HG03354 (cell line): ENCODE measurements at regions not wholly inside any gene's neighbourhood (a gene's known extent, or its start where the extent isn't known, plus 50 kb on each side); places are given as distances from the start of the nearest gene placed in this dataset.
"Not testable (repeated sequence)": the region's sequence is repeated elsewhere in the genome, so short reads cannot be mapped to it uniquely, and the experiment has no call there.

Source experiments
- ATAC-seq: cut with Tn5 transposase; IDR thresholded peaks from one replicate; pipeline ENCODE4 v1.9.1; 2021; ENCODE audit warnings: mild to moderate bottlenecking; ENCODE audit not compliant: unreplicated experiment, poor library complexity, severe bottlenecking

DNA sequence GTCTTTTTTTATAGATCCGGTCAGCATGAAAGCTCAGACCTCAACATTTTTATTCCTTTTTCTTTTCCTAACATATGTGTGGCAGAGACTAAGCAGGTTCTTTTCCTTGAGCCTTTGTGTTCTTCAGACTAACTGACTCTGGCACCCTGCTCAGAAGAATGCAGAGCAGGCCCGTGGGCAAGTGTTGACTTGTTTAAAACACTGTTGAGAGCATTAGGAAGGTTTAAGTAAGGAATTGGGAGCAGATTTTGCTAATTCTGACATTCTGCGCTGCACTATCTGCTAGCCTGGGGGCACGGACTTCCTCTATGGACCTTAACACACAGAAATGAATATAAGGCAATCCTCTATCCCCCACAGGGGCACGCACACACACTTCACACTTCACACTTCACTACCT is 182.5 kb upstream of the PIK3R1 start:
- ATAC-seq: no peak

DNA sequence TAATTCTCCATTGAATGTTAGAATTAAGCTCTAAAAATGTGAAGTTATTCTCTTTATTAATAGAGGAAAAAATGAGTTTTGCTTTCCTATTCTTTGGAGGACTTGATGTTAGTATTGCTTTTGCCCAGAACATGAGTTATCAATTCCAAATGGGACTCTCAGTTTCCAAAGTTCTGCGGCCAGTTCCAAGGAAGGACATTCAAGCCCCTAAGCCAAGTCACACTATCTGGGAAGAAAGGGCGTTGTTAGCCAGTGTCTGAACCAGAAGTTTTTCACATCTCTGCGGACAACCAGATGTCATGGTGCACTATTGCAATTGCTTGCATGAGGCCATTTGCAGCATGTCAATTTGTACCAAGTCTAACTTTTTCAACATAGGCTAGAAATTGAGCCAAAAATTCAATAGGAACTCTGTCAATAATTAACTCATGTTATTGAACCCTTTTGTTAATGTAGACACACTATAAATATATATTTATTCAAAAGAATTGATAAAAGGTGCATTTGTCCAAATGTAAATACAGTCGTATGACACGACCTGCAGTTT is 183.3 kb upstream of the PIK3R1 start:
- ATAC-seq: no peak

DNA sequence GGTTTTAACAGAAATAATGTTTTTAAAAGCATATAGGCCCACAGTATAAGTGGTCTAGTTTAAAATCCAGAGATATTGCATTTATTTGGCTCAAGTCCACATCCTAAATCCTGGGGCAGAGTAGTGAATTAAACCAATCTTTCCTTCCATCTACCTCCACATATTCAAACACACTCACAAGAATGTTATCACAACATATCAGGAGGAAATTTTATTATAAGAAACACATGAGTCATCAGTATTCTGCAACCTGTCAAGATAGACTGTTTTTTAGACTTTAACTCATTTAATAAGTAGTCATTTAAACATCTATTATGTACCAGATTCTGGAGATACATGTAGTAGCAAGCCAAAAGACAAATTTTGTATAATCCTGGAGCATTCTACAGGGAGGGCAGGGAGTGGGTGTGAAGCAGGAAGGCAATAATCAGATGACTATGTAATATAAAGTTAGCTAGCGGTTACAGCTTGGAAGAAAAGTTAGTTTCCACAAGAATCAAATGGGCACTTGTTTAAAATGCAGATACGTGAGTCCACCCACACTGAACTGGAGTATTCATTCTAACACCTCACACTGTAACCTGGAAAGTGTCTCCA is 187.3 kb upstream of the PIK3R1 start:
- no peak for ATAC-seq

DNA sequence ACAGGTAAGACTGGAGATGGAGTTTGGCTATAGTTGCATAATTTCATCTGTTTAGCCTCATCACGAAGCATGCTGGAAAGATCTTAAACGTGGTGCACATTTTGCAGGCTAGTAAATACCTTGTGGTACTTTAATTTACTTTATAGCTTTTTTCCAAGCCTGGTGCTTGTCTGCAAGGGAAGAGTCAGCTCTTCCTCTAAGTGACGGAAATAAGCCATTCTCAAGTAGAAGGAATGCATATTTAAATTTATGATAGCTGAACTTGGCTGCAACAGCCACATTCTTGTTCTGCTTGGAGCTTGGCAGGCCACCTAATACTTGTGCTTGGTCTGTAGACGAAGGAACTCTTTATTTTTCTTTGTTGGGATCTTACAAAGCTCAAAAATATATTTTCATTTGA is 188.0 kb upstream of the PIK3R1 start:
- no peak for ATAC-seq

DNA sequence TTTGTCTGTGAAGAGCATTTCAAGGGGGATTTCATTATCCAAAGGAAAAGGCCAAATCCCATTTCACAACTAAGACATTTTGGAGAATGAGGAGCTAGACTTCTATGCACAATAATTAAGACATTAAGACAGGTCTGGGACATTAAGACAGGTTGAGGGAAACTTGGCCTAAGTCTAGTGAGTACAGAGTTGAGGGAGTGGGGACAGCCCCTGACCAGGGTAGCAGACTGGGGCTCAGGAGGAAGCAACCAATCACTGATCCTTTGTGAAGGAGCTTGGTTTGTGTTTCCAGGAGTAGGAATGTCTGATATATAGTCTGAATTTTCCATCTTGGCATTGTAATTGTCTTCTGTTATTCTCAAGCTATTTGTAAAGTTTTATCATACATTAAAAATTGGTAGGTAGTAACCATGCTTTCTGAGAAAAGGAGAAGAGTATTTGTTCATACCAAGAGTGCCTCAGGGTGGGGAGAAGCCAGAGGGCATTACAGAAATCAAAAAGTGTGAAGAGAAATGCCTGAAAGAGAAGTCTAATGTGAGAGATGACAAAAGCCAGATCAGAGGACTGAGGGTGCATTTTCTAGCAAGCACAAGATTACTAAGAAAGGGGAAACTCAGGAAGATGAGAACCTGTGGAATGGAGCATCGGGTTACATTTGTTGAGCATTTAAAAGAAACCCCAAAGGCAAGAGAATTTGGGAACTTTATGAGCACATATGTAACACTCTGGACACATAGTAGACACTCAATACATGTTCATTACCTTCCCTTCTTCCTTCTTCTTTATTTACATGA is 189.3 kb upstream of the PIK3R1 start:
- no peak for ATAC-seq

GRCh38 chr5:68024426-68024825 is 191.1 kb upstream of the PIK3R1 start:
- no peak for ATAC-seq

DNA sequence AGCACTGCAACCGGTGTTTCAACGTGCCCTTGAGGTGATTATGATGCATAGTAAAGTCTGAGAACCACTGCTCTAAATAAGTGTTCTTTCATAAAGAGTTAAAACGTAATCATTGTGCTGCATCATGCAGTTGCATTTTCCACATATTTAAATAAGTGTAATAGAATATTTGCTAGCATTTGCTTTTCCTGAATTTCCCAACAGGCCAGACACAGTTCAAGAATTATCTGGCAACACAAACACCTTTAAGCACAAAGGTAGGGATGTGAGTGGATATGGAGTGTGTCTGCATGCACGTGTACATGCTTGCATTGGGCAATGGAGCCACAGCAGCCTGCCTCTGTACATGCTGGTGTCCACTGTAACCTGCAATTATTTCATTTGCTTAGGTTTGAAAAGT is 193.6 kb upstream of the PIK3R1 start:
- no peak for ATAC-seq

- no peak for ATAC-seq
These were observed 194.3 kb upstream of the PIK3R1 start for GRCh38 chr5:68021227-68021626.

DNA sequence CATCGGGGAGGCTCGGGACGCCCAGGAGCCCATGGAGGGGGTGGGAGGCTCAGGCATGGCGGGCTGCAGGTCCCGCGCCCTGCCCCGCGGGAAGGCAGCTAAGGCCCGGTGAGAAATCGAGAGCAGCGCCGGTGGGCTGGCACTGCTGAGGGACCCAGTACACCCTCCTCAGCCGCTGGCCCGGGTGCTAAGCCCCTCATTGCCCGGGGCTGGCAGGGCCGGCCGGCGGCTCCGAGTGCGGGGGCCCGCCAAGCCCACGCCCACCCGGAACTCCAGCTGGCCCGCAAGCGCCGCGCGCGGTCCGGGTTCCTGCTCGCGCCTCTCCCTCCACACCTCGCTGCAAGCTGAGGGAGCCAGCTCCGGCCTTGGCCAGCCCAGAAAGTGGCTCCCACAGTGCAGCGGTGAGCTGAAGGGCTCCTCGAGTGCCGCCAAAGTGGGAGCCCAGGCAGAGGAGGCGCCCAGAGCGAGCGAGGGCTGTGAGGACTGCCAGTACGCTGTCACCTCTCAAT is 195.0 kb upstream of the PIK3R1 start:
- ATAC-seq: not testable (repeated sequence)

DNA sequence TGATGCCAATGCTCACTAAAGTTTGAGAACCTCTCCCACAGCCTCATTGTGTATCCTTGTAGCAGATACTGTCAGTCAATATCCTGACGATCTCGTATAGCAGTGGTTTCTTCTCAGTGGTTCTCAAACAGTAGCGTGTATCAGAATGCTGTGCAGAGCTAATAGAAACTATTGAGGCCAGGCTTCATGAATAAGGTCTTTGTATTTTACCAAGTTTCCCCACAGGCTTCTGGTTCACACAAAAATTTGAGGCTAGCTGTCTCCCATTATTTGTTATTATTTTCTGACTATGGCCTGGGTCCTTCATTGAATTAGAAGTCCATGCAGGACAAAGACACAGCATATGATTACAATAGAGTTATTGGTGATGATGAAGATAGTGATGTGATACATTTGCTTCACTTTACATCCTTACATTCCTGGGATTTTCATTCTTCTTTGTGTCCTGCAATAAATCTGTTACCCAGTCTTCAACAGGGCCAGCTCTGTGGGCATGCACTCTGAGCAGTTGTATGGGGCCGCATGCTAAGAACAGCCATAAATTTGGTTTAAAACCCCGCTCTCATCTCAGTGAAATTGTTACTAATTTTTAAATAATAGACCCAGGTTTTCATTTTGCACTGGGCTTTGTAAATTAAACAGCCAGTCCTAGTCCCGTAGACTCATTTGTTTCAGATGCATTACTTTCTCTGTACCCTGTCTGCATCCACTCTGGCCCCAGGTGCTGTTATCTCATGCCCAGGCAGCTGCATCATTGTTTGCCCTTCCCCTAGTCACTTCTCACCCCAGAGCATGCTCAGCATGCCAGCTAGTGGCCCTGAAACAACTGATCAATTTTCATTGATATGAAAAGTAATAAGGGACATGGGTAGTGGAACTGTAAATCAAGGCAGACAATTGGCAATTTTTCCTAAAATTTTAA is 199.9 kb upstream of the PIK3R1 start:
- ATAC-seq: no peak

DNA sequence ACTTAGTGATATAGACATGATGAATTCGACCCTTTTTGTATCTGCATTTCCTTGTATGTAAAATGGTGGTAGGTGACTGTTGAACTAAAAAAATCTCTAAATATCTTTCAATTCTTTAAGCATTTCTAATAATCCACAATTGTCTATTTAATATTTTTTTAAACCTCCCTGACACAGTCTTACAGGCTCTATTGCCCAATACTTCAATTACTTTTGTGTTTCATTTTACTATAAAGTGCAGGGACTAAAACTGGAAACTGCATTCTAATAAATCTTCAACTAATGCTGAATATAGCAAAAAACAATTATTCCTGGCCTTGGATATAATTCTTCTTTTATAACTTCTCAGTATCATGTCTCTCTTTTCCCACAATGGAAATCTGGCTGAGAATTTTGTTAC is 202.7 kb upstream of the PIK3R1 start:
- no peak for ATAC-seq

DNA sequence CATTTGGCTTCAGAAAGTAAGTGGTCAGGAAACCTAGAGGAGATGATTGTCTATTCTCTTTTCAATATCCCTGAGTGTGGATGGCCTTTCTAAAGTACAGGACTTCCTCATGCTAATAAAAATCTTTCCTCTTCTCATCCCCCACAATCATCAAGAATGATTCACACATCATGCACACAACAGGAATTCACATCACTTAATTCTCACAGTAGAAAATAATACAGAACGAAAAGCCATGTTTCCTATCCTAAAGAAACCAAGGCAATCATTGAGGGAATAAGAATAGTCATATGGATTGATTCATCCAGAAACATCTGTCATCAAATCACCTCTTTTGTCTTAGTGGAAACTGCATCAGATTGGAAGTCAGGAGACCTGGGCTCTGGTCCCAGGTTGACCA is 203.1 kb upstream of the PIK3R1 start:
- ATAC-seq: no peak

DNA sequence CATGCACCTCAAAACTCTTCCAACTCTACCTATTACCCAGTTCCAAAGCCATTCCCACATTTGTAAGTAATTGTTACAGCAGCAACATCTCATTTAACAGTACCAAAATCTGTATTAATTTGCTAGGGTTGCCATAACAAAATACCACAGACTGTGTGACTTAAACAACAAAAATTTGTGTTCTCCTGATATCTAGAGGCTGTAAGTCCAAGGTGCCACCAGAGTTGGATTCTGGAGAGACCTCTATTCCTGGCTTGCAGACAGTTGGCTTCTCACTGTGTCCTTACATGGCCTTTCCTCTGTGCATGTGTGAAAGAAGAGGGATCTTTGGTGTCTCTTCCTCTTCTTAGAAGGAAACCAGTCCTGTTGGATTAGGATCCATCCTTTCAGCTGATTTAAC is 203.8 kb upstream of the PIK3R1 start:
- ATAC-seq: no peak

- no peak for ATAC-seq
These were observed 204.2 kb upstream of the PIK3R1 start for GRCh38 chr5:68011259-68011760.

DNA sequence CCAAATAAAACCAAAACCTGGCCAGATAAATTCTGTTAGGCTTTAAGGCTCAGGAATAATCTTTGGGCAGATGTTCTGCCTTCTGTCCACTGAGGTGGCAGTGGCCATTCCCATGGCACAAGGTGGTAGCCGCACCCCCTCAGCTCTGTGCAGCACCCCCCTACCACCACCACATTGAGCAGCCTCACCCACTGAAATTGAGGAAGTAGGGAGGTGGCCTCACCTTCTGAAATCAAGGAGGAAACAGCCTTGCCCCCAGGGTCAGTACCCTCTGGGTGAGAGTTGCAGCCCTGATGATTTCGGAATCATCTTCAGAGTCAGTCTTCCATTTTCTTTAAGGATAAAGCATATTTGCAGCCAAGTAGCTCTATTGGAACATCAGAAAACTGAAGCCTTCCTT is 204.8 kb upstream of the PIK3R1 start:
- ATAC-seq: no peak

DNA sequence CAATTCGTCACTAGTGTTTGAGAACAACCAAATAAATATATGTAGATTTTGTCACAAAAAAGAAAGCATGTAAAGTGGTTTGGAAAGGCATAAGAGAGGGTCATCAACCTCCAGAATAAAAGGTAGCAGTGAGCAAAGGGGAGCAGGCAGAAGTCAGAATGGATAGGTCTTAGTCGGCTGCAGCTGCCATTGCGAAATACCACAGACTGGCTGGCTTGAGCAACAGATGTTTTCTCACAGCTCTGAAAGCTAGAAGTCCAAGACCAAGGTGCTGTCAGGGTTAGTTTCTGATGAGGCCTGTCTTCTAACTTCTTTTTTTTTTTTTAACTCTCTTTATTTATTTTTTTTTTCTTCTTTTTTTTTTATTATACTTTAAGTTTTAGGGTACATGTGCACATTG is 208.1 kb upstream of the PIK3R1 start:
- ATAC-seq: no peak

- no peak for ATAC-seq
These were observed 212.7 kb upstream of the PIK3R1 start for GRCh38 chr5:68002836-68003235.

DNA sequence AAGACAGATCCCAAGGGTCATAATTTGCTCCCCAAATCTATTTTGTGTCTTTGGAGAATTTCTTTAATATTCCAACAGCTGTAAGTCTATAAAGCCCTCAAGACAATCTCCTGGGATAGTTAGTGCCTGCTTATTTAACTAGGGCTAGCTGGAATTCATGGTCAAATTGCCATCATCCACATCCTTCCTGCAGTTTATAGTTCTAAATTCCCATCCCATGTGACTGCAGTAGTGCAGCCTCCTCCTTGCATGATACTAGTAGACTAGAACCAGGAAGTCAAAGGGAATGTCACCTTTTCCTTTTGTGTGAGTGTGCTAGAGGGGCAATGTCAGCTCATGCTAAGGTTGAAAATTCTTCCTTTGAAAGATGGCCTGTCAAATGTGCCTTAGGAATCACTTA is 214.8 kb upstream of the PIK3R1 start:
- no peak for ATAC-seq

GRCh38 chr5:67999391-67999790 is 216.2 kb upstream of the PIK3R1 start:
- ATAC-seq: no peak

DNA sequence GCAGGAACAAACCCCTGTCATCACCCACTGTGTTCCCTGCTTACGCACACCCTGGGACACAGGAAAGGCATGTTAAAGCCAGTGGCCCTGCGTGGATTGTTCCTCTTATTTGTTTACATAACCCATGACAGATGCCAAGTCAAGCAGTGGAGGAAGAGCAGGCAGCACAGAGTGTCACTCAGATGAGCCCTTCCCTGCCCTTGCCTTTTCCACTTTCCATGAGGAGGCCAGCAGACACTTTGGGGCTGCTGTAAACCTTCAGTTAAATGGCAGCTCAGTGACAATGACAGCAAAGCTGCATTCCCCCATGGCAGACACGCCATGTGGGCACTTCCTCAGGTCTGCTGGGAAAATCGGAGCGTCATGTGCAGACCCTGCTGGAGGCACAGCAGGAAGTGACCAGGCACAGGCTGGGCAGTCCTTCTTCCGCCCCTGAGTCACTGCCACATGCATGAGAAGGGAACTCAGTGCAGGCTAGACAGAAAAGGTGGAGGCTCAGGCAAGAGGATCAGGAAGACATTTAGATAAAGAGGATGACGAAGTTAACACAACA is 216.8 kb upstream of the PIK3R1 start:
- ATAC-seq: no peak
